Stimulated activated CD8-positive, alpha-beta memory T cell treated with anti-CD3 and anti-CD28 coated beads, Interleukin-7, amount 100 ng/mL, for 1 hour (primary cell): ENCODE measurements at regions not wholly inside any gene's neighbourhood (a gene's known extent, or its start where the extent isn't known, plus 50 kb on each side); places are given as distances from the start of the nearest gene placed in this dataset.

Source experiments
- DNase-seq, 2 donors: peaks; one replicate each; pipeline ENCODE4 v3.0.0-alpha.2; 2020; ENCODE audit warnings: low read depth in 2 of 2

- DNase-seq: no peak
These were observed 141.8 kb upstream of the C1QTNF7 start for GRCh38 chr4:15286041-15286440.

DNA sequence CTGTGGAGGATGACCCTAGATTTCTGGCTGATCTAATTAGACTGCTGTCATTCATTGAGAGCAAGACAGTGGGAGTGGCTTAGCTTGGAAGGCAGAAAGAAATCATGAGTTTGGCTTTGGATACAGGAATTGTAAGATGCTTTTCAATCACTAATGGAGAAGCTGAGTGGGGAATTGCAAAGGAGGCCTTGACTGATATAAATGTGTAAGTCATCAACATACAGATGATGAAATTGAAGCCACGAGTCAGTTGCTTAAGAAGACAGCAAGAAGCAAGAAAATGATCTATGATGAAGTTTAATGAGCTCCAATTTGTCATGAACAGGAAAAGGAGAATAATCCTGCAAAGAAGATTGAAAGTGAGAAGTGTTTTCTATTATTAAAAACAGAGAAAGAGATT, 136.7 kb upstream of the C1QTNF7 start:
- DNase-seq: no peak

GRCh38 chr4:15293711-15294110, 134.1 kb upstream of the C1QTNF7 start:
- DNase-seq: no peak

GRCh38 chr4:15294202-15294601, 133.6 kb upstream of the C1QTNF7 start:
- no peak for DNase-seq

GRCh38 chr4:15294832-15295231, 133.0 kb upstream of the C1QTNF7 start:
- no peak for DNase-seq

GRCh38 chr4:15295421-15296162, 132.2 kb upstream of the C1QTNF7 start:
- no peak for DNase-seq

GRCh38 chr4:15297344-15297743, 130.5 kb upstream of the C1QTNF7 start:
- DNase-seq: no peak

- DNase-seq: no peak
These were observed 128.2 kb upstream of the C1QTNF7 start for GRCh38 chr4:15299627-15300026.

GRCh38 chr4:15303052-15303641, 124.7 kb upstream of the C1QTNF7 start:
- DNase-seq: no peak

DNA sequence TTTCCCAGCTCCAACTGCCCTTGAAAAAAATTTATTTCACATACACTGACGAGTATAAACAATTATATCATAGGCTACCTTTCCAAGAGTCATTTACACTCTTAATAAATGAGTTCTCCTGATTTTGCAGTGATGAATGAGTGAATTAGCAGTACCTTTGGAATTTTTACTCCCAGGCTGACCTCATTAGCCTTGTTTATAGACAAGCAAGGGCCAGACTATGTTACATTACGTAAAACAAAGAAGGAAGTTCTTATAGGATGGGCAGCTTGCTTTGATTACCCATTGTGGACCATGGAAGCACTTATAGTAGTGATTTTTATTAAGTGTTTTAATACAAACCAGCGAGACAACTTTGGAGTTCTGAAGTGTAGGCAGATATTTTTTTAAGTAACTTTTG, 112.9 kb upstream of the C1QTNF7 start:
- no peak for DNase-seq

DNA sequence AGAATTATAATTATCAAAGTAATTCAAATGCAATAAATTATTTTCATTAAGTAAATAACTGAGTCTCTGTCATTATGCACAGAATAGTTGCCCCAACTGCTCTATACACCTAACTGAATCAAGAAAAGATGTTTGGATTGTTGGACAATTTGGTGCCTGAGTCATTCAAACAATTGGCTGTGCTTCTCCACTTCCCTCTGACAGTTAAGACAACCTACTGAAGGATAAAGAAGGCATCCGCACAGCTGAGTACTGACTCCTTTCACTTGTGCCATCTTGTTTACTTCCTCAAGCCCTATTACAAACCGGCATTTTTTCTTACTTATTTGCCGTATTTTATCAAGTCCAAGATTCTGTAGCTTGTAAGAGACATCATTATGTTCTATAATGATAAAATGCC, 110.6 kb upstream of the C1QTNF7 start:
- no peak for DNase-seq

GRCh38 chr4:15318621-15319348, 109.0 kb upstream of the C1QTNF7 start:
- no peak for DNase-seq

DNA sequence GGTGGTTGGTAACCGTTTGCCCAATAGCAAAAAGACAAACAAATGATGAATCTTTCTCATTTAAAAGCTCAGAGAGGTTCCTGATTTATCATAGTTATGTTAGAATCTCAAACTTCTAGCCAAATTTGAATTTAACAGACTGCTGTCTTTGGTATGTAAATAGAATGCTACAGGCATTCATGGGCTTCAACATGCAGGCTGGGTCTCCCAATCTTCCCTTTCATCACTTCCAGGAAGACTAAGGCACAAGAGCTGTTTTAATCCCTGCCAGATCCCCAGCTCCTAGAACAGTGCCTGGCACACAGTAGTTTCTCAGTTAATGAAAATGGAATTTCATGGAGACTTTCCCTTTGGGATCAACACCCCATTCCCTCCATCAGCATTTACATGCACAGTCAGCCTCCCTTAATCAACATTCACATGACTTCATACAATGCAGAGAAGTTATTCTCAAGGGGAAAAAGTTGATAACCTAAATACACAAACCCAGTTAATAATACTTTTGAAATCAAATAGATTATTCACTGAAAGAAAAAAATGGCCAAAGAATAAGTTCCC, 107.6 kb upstream of the C1QTNF7 start:
- no peak for DNase-seq

- DNase-seq: no peak
These were observed 105.8 kb upstream of the C1QTNF7 start for GRCh38 chr4:15322006-15322405.

DNA sequence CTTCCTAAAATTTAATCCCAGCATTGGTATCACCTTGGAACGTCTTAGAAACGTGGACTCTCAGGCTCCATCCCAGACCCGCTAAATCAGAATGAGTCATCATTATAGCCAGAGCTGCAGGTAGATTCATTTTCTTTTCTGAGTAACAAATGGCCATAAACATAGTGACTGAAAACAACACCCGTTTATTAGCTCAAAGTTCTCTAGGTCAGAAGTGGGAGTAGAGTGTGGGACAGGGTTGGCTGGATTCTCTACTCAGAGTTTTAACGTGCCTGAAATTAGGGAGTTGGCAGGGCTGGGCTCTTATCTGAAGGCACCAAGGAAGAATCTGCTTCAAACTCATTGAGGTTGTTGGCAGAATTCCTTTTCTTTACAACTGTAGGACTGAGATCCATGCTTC, 101.8 kb upstream of the C1QTNF7 start:
- no peak for DNase-seq

- no peak for DNase-seq
These were observed 100.2 kb upstream of the C1QTNF7 start for GRCh38 chr4:15327311-15328298.

GRCh38 chr4:15331930-15332329, 95.9 kb upstream of the C1QTNF7 start:
- no peak for DNase-seq

DNA sequence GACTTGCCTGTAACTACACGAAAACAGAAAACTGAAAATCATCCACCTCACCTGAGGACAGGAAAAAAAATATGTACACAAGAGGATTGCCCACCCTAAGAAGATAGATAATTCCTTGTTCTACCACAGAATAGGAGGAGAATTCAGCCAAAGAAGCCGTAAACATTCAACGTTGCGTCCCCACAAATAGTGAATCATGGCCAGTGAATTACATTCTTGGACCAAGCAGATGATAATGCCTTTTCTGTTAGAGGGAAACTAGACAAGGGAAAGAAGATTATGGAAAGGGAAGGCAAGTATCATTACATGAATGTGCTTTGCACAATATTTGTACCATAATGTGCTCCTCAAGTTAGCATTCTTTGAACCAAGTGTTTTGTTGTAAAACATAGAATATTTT, 95.5 kb upstream of the C1QTNF7 start:
- no peak for DNase-seq

GRCh38 chr4:15333692-15334633, 93.9 kb upstream of the C1QTNF7 start:
- DNase-seq: no peak

DNA sequence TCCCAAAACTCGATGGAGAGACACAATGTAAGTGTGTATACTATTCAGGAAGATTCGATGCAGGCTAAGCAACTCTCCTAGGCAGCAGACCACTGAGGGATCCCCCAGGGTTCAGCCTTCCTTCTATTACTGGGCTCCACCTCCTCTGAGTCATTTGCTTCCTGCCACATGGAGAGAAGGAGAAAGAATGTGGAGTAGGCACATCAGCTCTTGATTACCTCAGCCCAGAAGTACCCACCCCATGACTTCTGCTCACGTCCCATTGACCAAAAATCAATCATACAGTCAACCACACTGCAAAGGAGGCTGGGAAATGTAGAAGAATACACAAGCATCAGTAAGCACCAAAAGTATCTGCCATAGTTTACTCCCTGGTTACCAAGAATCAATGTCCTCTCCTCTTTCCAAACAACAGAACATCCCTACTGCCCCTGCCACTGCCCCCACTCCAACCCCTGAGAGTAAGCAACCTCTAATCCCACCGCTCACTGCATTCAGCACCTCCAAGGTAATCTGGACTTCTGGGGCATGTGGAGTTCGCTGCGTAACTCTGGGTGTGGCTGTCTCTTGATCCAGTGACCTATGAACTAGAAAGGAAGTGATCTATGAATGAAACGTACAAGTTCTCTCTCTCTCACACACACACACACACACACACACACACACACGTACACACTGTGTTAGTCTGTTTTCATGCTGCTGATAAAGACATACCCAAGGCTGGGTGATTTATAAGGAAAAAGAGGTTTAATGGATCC, 91.2 kb upstream of the C1QTNF7 start:
- no peak for DNase-seq
